ENCODE measurements at regions not wholly inside any gene's neighbourhood (a gene's known extent, or its start where the extent isn't known, plus 50 kb on each side); places are given as distances from the start of the nearest gene placed in this dataset.

DNA sequence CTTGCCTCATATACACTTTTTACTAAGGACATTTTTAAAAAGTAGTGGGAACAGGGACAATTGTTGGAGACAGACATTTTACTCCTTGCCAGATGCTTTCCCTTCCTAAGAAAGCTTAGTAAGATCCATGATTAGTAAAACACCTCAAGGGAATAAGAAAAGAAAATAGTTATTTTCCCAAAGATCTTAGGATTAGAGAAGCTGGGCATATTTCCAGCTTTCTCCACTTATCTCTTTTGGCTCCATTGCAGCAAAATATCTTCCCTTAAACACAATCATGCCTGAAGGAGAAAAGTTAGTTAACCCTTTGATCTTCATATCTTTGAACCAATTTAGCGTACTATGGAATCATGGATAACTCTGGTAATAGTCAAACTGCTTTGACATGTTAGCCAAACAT is 257.9 kb downstream of the PCDH18 start:
- TF ChIP-seq, protein P1, sequence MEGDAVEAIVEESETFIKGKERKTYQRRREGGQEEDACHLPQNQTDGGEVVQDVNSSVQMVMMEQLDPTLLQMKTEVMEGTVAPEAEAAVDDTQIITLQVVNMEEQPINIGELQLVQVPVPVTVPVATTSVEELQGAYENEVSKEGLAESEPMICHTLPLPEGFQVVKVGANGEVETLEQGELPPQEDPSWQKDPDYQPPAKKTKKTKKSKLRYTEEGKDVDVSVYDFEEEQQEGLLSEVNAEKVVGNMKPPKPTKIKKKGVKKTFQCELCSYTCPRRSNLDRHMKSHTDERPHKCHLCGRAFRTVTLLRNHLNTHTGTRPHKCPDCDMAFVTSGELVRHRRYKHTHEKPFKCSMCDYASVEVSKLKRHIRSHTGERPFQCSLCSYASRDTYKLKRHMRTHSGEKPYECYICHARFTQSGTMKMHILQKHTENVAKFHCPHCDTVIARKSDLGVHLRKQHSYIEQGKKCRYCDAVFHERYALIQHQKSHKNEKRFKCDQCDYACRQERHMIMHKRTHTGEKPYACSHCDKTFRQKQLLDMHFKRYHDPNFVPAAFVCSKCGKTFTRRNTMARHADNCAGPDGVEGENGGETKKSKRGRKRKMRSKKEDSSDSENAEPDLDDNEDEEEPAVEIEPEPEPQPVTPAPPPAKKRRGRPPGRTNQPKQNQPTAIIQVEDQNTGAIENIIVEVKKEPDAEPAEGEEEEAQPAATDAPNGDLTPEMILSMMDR (IDR thresholded peaks at IDR 0.05; ENCODE audit: low read length): no peak
- no peak for TF ChIP-seq EZH2 (IDR thresholded peaks at IDR 0.05; ENCODE audit: borderline replicate concordance, low read length)

Data from OCI-LY1 (cell line).